B cell (primary cell): ENCODE measurements at regions not wholly inside any gene's neighbourhood (a gene's known extent, or its start where the extent isn't known, plus 50 kb on each side); places are given as distances from the start of the nearest gene placed in this dataset.

Source experiments
- EZH2 ChIP-seq: IDR thresholded peaks from 2 replicates; pipeline ENCODE4 v1.6.1; 2012; ENCODE audit warnings: borderline replicate concordance, low read depth, mild to moderate bottlenecking, moderate library complexity, low read length; ENCODE audit not compliant: insufficient read depth, poor library complexity, severe bottlenecking
- TF ChIP-seq, protein P1 (sequence below): fragments of 200-600 bp; IDR thresholded peaks from one replicate; pipeline ENCODE4 v1.8.0; 2022; ENCODE audit warnings: antibody characterized with exemption, mild to moderate bottlenecking

DNA sequence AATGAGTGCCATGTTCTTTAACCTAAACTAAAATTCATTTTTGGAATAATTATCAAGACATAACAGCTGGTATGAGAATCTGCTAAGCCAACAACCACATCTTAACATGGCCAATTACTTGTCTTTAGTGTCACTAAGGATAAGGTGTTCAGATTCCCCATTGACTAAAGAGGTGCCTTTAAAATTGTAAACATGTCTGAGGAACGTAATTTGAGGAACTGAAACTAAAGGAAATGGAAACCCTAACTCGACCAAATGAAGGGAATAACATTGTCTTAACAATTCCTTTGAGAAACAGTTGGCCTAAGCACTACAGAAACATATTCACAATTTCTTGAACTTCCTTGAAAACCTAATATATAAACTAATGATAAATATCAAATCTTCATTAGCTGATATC lies 355.4 kb upstream of the GULP1 start:
- TF ChIP-seq, protein P1, sequence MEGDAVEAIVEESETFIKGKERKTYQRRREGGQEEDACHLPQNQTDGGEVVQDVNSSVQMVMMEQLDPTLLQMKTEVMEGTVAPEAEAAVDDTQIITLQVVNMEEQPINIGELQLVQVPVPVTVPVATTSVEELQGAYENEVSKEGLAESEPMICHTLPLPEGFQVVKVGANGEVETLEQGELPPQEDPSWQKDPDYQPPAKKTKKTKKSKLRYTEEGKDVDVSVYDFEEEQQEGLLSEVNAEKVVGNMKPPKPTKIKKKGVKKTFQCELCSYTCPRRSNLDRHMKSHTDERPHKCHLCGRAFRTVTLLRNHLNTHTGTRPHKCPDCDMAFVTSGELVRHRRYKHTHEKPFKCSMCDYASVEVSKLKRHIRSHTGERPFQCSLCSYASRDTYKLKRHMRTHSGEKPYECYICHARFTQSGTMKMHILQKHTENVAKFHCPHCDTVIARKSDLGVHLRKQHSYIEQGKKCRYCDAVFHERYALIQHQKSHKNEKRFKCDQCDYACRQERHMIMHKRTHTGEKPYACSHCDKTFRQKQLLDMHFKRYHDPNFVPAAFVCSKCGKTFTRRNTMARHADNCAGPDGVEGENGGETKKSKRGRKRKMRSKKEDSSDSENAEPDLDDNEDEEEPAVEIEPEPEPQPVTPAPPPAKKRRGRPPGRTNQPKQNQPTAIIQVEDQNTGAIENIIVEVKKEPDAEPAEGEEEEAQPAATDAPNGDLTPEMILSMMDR, result no peak
- no peak for TF ChIP-seq EZH2
